Common myeloid progenitor, CD34-positive (primary cell): ENCODE measurements at regions not wholly inside any gene's neighbourhood (a gene's known extent, or its start where the extent isn't known, plus 50 kb on each side); places are given as distances from the start of the nearest gene placed in this dataset.
"Not testable (repeated sequence)": the region's sequence is repeated elsewhere in the genome, so short reads cannot be mapped to it uniquely, and the experiment has no call there.

Source experiments
- CTCF ChIA-PET: fragments of 350-600 bp; sonication (Branson Sonifier 250); formaldehyde crosslinking; loops from one replicate; lab custom pipeline; 2021; ENCODE audit warnings: antibody characterized with exemption; lab: Charles Lee
- POLR2A ChIA-PET: fragments of 350-600 bp; sonication (Branson Sonifier 250); formaldehyde crosslinking; loops from one replicate; lab custom pipeline; 2021; ENCODE audit warnings: antibody characterized with exemption; lab: Charles Lee
- DNase-seq, 3 donors: peaks; one replicate each; pipeline versions ENCODE4 v3.0.0 to v3.0.0-alpha.2; 2013
- H3K27ac ChIP-seq, 2 experiments: 1 replicate in 1 of 2; 2 replicates in 1 of 2; pipeline ENCODE4 v1.7.0; 2013; ENCODE audit warnings: inconsistent platforms in 2 of 2, low read length in 2 of 2, mild to moderate bottlenecking in 2 of 2, low read depth in 1 of 2, moderate library complexity in 1 of 2; ENCODE audit not compliant: severe bottlenecking in 2 of 2, insufficient read depth in 1 of 2, poor library complexity in 1 of 2
- H3K27me3 ChIP-seq, 5 experiments: replicated peaks in 2 of 5; 1 replicate in 3 of 5; 2 replicates in 2 of 5; pipeline versions ENCODE4 v1.6.1 to v1.7.0; 2013; ENCODE audit warnings: low read length in 4 of 5, mild to moderate bottlenecking in 2 of 5, moderate library complexity in 2 of 5, inconsistent platforms in 1 of 5; ENCODE audit not compliant: insufficient read depth in 5 of 5, control insufficient read depth in 4 of 5
- H3K36me3 ChIP-seq, 4 experiments: 1 replicate in 2 of 4; 2 replicates in 2 of 4; pipeline versions ENCODE4 v1.6.1 to v1.7.0; 2013; ENCODE audit warnings: low read length in 3 of 4, control low read depth in 1 of 4, mild to moderate bottlenecking in 1 of 4; ENCODE audit not compliant: control insufficient read depth in 4 of 4, insufficient read depth in 4 of 4
- H3K4me1 ChIP-seq, 4 experiments: 1 replicate in 3 of 4; 2 replicates in 1 of 4; pipeline versions ENCODE4 v1.6.1 to v1.7.1; 2013; ENCODE audit warnings: low read length in 3 of 4, mild to moderate bottlenecking in 3 of 4, control low read depth in 1 of 4, inconsistent platforms in 1 of 4, moderate library complexity in 1 of 4; ENCODE audit not compliant: control insufficient read depth in 4 of 4, insufficient read depth in 4 of 4; ENCODE audit errors: control extremely low read depth in 1 of 4
- H3K4me3 ChIP-seq, 7 experiments: 1 replicate in 4 of 7; 2 replicates in 3 of 7; pipeline versions ENCODE4 v1.5.1 to v1.7.0; 2013; ENCODE audit warnings: mild to moderate bottlenecking in 7 of 7, low read length in 6 of 7, moderate library complexity in 6 of 7, inconsistent platforms in 2 of 7, low read depth in 2 of 7, control low read depth in 1 of 7; ENCODE audit not compliant: insufficient read depth in 4 of 7, control insufficient read depth in 1 of 7; ENCODE audit errors: extremely low read depth in 1 of 7
- H3K9me3 ChIP-seq, 5 experiments: 1 replicate in 4 of 5; 2 replicates in 1 of 5; pipeline versions ENCODE4 v1.6.1 to v1.7.1; 2013; ENCODE audit warnings: low read length in 4 of 5, mild to moderate bottlenecking in 2 of 5, inconsistent platforms in 1 of 5, low read depth in 1 of 5, moderate library complexity in 1 of 5; ENCODE audit not compliant: control insufficient read depth in 4 of 5, insufficient read depth in 2 of 5; ENCODE audit errors: control extremely low read depth in 1 of 5
- WGBS: methylation state at CpG from one replicate; pipeline ENCODE4 v1.1.5; 2013; ENCODE audit not compliant: insufficient coverage; 5-methylcytosine and 5-hydroxymethylcytosine counted together

GRCh38 chr1:173269490-173270230 lies 62.5 kb upstream of the TNFSF4 start:
- H3K27me3 ChIP-seq = no peaks in the 10 kb centered on the region
- no peaks in the 10 kb centered on the region for H3K36me3 ChIP-seq
- ChIA-PET POLR2A (no interaction called here), CTCF (interaction anchor here (1.1 kb wide), 1 partner anchor 14 kb away, joined by 3 read pairs; no protein-coding TSS in a partner anchor)
- no peaks in the 10 kb centered on the region for H3K9me3 ChIP-seq
- no peaks in the 10 kb centered on the region for H3K4me1 ChIP-seq
- no peak overlapping the region for H3K27ac ChIP-seq
- DNase-seq = no peak
- H3K4me3 ChIP-seq = no peak overlapping the region
- WGBS = 100% methylated on average over 2 of the region's 2 CpGs

- H3K4me3 ChIP-seq = no peak overlapping the region
- no peak overlapping the region for H3K27ac ChIP-seq
These were observed 63.1 kb upstream of the TNFSF4 start for GRCh38 chr1:173270243-173270642.

DNA sequence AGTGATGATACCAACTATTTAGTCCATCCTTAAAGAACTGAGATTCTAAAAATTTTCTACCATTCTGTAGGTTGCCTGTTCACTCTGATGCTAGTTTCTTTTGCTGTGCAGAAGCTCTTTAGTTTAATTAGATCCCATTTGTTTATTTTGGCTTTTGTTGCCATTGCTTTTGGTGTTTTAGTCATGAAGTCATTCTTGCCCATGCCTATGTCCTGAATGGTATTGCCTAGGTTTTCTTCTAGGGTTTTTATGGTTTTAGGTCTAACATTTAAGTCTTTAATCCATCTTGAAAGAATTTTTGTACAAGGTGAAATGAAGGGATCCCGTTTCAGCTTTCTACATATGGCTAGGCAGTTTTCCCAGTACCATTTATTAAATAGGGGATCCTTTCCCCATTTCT lies 63.9 kb upstream of the TNFSF4 start:
- H3K36me3 ChIP-seq, H3K9me3 ChIP-seq, CTCF ChIA-PET, H3K27me3 ChIP-seq, H3K27ac ChIP-seq, H3K4me1 ChIP-seq, DNase-seq, H3K4me3 ChIP-seq, POLR2A ChIA-PET: not testable (repeated sequence)
- WGBS = no CpG with 5 or more reads among the region's 1 CpG

More at GRCh38 chr1:173270243-173270642, 63.1 kb upstream of the TNFSF4 start:
- 100% methylated on average over 2 of the region's 2 CpGs for WGBS
- no peaks in the 10 kb centered on the region for H3K36me3 ChIP-seq
- ChIA-PET POLR2A (no interaction called here), CTCF (interaction anchor here (1.1 kb wide), 1 partner anchor 15 kb away, joined by 3 read pairs; no protein-coding TSS in a partner anchor)
- no peaks in the 10 kb centered on the region for H3K9me3 ChIP-seq
- no peaks in the 10 kb centered on the region for H3K27me3 ChIP-seq
- no peaks in the 10 kb centered on the region for H3K4me1 ChIP-seq
- no peak for DNase-seq

DNA sequence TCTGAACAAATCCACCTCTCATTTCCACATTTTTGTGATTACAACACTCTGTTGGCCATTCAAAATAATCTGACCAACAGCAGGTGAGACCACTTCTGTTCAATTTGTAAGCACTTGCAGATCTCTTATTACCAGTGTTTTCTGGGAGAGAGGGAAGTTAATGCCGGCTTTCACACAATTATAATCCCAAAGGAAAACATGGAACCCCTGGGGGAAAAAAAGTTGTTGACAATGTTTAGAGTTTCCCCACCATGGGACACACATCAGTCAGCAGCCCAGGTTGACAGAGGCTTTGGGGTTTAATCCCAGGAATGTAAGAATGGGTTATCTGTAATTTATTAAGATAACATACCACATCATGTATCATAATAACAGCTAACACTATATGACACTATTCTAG lies 68.4 kb upstream of the TNFSF4 start:
- no peak for DNase-seq
- no peaks in the 10 kb centered on the region for H3K27me3 ChIP-seq
- POLR2A ChIA-PET = no interaction called here
- no peak overlapping the region for H3K4me3 ChIP-seq
- no peaks in the 10 kb centered on the region for H3K36me3 ChIP-seq
- H3K27ac ChIP-seq = no peak overlapping the region
- H3K4me1 ChIP-seq = no peaks in the 10 kb centered on the region
- no peaks in the 10 kb centered on the region for H3K9me3 ChIP-seq
- no CpG with 5 or more reads among the region's 1 CpG for WGBS
- CTCF ChIA-PET = interaction anchor here (1.7 kb wide), 1 partner anchor 16 kb away, joined by 4 read pairs; no protein-coding TSS in a partner anchor

- Histone ChIP-seq H3K9me3 (no peaks in the 10 kb centered on the region), H3K4me3 (no peak overlapping the region), H3K27ac (no peak overlapping the region), H3K27me3 (no peaks in the 10 kb centered on the region), H3K36me3 (no peaks in the 10 kb centered on the region), H3K4me1 (no peaks in the 10 kb centered on the region)
- ChIA-PET POLR2A (no interaction called here), CTCF (interaction anchor here (1.3 kb wide), 1 partner anchor 22 kb away, joined by 3 read pairs; no protein-coding TSS in a partner anchor)
- DNase-seq = no peak
- WGBS = 100% methylated on average over 1 of the region's 3 CpGs
These were observed 70.0 kb upstream of the TNFSF4 start for GRCh38 chr1:173276922-173277800.

- no peaks in the 10 kb centered on the region for H3K9me3 ChIP-seq
- no peaks in the 10 kb centered on the region for H3K27me3 ChIP-seq
- H3K27ac ChIP-seq = no peak overlapping the region
- H3K4me3 ChIP-seq = no peak overlapping the region
- DNase-seq = no peak
- CTCF ChIA-PET = no interaction called here
- 94% methylated on average over 3 of the region's 7 CpGs for WGBS
- POLR2A ChIA-PET = no interaction called here
- no peaks in the 10 kb centered on the region for H3K4me1 ChIP-seq
- no peaks in the 10 kb centered on the region for H3K36me3 ChIP-seq
These were observed 73.9 kb upstream of the TNFSF4 start for GRCh38 chr1:173280899-173281660.
